Ectodermal cell (in vitro differentiated cells): ENCODE measurements at regions not wholly inside any gene's neighbourhood (a gene's known extent, or its start where the extent isn't known, plus 50 kb on each side); places are given as distances from the start of the nearest gene placed in this dataset.

ENCODE experiments used
- H3K27ac ChIP-seq: 2 replicates; pipeline ENCODE4 v1.7.0; 2013; ENCODE audit warnings: mild to moderate bottlenecking, low read depth, low read length; ENCODE audit not compliant: insufficient read depth, poor library complexity, severe bottlenecking
- H3K27me3 ChIP-seq: 2 replicates; pipeline ENCODE4 v1.7.0; 2013; ENCODE audit warnings: mild to moderate bottlenecking, low read length; ENCODE audit not compliant: insufficient read depth, control insufficient read depth, poor library complexity, severe bottlenecking
- H3K36me3 ChIP-seq: one replicate; pipeline ENCODE4 v1.7.0; 2013; ENCODE audit warnings: low read length; ENCODE audit not compliant: control insufficient read depth, insufficient read depth
- H3K4me1 ChIP-seq: one replicate; pipeline ENCODE4 v1.7.0; 2013; ENCODE audit warnings: low read length; ENCODE audit not compliant: control insufficient read depth, insufficient read depth
- H3K4me3 ChIP-seq: 2 replicates; pipeline ENCODE4 v1.7.0; 2013; ENCODE audit warnings: low read depth, low read length, control low read depth; ENCODE audit not compliant: insufficient read depth
- H3K9me3 ChIP-seq: 2 replicates; pipeline ENCODE4 v1.7.0; 2013; ENCODE audit warnings: mild to moderate bottlenecking, low read length, moderate library complexity; ENCODE audit not compliant: control insufficient read depth
- WGBS, 2 experiments: methylation state at CpG; one replicate each; pipeline ENCODE4 v1.1.7; 2013; ENCODE audit warnings: missing lambda C conversion rate in 2 of 2; 5-methylcytosine and 5-hydroxymethylcytosine counted together

DNA sequence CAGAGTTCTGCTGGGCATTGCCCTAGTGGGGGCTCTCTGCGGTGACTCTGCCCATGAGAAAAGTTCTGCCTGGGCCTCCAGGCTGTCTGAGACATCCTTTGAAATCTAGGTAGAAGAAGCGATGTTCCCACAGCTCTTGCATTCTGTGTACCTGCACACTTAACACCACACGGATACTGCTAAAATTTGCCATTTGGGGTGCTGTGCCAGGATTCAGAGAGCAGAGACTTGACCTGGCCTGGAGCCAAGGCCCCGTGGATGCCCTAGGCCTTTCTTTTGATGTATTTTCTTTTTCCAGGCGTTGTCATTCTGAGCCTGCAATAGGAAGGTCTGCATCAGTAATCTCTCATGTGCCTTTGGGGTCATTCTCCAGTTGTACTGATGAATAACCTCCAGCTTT, 89.3 kb upstream of the IL12B start:
- H3K27ac ChIP-seq, result no peak overlapping the region
- no peaks in the 10 kb centered on the region for H3K36me3 ChIP-seq
- WGBS, 2 experiments, result 86 to 88% methylated on average over 5 of the region's 5 CpGs

GRCh38 chr5:159420940-159421339, 90.7 kb upstream of the IL12B start:
- Histone ChIP-seq H3K36me3 (no peaks in the 10 kb centered on the region), H3K27me3 (no peaks in the 10 kb centered on the region), H3K9me3 (no peaks in the 10 kb centered on the region), H3K4me1 (no peaks in the 10 kb centered on the region), H3K27ac (no peak overlapping the region), H3K4me3 (no peak overlapping the region)

More for the DNA sequence above, 89.3 kb upstream of the IL12B start:
- Histone ChIP-seq H3K4me1 (no peaks in the 10 kb centered on the region), H3K9me3 (no peaks in the 10 kb centered on the region), H3K27me3 (no peaks in the 10 kb centered on the region), H3K4me3 (no peak overlapping the region)

- no peaks in the 10 kb centered on the region for H3K4me1 ChIP-seq
- H3K36me3 ChIP-seq, result no peaks in the 10 kb centered on the region
- 90 to 93% methylated on average over 3 to 4 of the region's 4 CpGs for WGBS, 2 experiments
- H3K9me3 ChIP-seq, result no peaks in the 10 kb centered on the region
- no peaks in the 10 kb centered on the region for H3K27me3 ChIP-seq
- H3K4me3 ChIP-seq, result no peak overlapping the region
- H3K27ac ChIP-seq, result no peak overlapping the region
Observed at GRCh38 chr5:159422361-159422760, 92.1 kb upstream of the IL12B start.

DNA sequence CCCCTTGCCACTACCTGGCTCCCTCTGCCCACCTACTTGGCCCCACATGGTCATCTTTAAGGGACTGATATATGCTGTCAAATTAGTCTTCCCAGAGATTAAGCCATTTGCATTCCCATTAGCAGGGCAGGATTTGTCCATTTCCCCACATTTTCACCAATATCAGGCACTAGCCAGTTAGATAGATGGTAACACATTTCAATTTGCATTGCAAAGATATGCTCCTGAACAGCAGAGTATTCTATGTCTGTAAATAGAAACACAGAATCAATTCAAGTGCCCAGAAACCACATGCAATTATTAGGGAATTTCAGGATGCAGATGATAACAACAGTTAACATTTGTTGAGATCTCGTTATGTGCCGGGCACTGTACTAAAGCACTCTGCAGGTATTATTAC, 92.6 kb upstream of the IL12B start:
- no peaks in the 10 kb centered on the region for H3K36me3 ChIP-seq
- no peaks in the 10 kb centered on the region for H3K4me1 ChIP-seq
- 93 to 100% methylated on average over 2 of the region's 2 CpGs for WGBS, 2 experiments
- no peaks in the 10 kb centered on the region for H3K27me3 ChIP-seq
- H3K9me3 ChIP-seq, result no peaks in the 10 kb centered on the region
- no peak overlapping the region for H3K27ac ChIP-seq
- H3K4me3 ChIP-seq, result no peak overlapping the region

- Histone ChIP-seq H3K9me3 (no peaks in the 10 kb centered on the region), H3K4me1 (no peaks in the 10 kb centered on the region), H3K27me3 (no peaks in the 10 kb centered on the region), H3K36me3 (no peaks in the 10 kb centered on the region), H3K4me3 (no peak overlapping the region), H3K27ac (no peak overlapping the region)
- 93 to 96% methylated on average over 6 of the region's 6 CpGs for WGBS, 2 experiments
Observed at GRCh38 chr5:159424123-159424522, 93.8 kb upstream of the IL12B start.

GRCh38 chr5:159426694-159427093, 96.4 kb upstream of the IL12B start:
- no peak overlapping the region for H3K4me3 ChIP-seq
- H3K27me3 ChIP-seq, result no peaks in the 10 kb centered on the region
- no peaks in the 10 kb centered on the region for H3K9me3 ChIP-seq
- H3K36me3 ChIP-seq, result no peaks in the 10 kb centered on the region
- no peaks in the 10 kb centered on the region for H3K4me1 ChIP-seq
- H3K27ac ChIP-seq, result no peak overlapping the region
- WGBS, 2 experiments, result 60 to 93% methylated on average over 1 to 3 of the region's 3 CpGs

GRCh38 chr5:159427180-159428012, 97.1 kb upstream of the IL12B start:
- WGBS, 2 experiments, result 77 to 84% methylated on average over 7 of the region's 7 CpGs
- H3K27ac ChIP-seq, result no peak overlapping the region
- no peak overlapping the region for H3K4me3 ChIP-seq
- H3K4me1 ChIP-seq, result no peaks in the 10 kb centered on the region
- no peaks in the 10 kb centered on the region for H3K9me3 ChIP-seq
- no peaks in the 10 kb centered on the region for H3K36me3 ChIP-seq
- no peaks in the 10 kb centered on the region for H3K27me3 ChIP-seq

DNA sequence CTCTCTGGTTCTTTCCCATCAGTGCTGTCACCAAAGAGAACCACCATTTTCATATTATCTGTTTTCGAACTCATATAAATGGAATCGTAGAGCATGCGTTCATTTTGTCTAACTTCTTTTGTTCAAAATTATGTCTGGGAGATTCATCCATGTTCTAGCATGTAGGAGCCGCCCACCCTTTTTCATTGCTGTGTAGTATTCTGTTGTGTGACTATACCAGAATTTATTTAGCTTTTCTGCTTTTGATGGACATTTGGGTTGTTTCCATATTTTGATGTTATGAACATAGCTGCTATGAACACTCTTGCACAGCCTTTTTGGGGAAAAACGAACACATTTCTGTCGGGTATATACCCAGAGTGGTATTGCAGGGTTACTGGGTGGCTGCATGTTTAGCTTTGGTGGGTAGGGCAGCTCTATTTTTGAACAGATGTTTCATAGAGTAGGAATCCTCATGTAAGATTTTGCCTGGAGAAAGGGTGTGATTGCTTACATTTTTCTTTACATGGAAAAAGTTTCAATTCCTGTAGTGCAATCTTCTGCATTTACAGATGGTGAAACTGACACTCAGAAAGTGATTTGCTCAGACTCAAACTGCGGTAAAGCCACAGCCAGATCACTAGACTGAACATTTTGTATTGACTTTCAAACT, 100.2 kb upstream of the IL12B start:
- no peaks in the 10 kb centered on the region for H3K27me3 ChIP-seq
- 93 to 97% methylated on average over 7 of the region's 7 CpGs for WGBS, 2 experiments

GRCh38 chr5:159435855-159436254, 105.6 kb upstream of the IL12B start:
- no peaks in the 10 kb centered on the region for H3K4me1 ChIP-seq
- no peaks in the 10 kb centered on the region for H3K9me3 ChIP-seq
- H3K27me3 ChIP-seq, result no peaks in the 10 kb centered on the region
- H3K4me3 ChIP-seq, result no peak overlapping the region
- no peaks in the 10 kb centered on the region for H3K36me3 ChIP-seq
- H3K27ac ChIP-seq, result no peak overlapping the region
- WGBS, 2 experiments, result 92 to 100% methylated on average over 2 of the region's 2 CpGs

More for the DNA sequence above, 100.2 kb upstream of the IL12B start:
- H3K4me3 ChIP-seq, result no peak overlapping the region
- H3K36me3 ChIP-seq, result no peaks in the 10 kb centered on the region
- H3K9me3 ChIP-seq, result no peaks in the 10 kb centered on the region
- no peak overlapping the region for H3K27ac ChIP-seq
- H3K4me1 ChIP-seq, result no peaks in the 10 kb centered on the region

DNA sequence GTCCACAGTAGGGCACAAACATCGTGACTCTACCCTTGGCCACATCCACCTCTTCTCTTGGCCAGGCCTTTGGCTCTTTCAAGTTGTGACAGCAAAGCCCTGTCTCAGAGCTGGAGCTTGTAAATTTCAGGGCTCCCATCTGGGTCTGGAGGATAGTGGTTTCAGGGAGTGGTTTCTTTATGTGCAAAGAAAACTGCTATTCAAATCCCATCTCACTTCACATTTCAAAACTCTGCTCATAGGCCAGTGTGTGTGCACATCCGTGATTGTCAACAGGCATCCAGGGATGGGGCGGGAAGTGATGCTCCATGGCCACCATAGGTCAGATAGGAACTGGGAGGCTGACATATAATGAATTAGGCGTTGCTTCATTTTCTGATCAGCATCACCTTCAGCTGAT, 107.8 kb upstream of the IL12B start:
- 79 to 80% methylated on average over 4 of the region's 4 CpGs for WGBS, 2 experiments
- Histone ChIP-seq H3K27ac (no peak overlapping the region), H3K27me3 (no peaks in the 10 kb centered on the region)

More for the DNA sequence above, 107.8 kb upstream of the IL12B start:
- peaks cover 6% of the 10 kb centered on the region for H3K4me1 ChIP-seq
- no peak overlapping the region for H3K4me3 ChIP-seq
- no peaks in the 10 kb centered on the region for H3K36me3 ChIP-seq
- no peaks in the 10 kb centered on the region for H3K9me3 ChIP-seq
